SK-N-SH (cell line): ENCODE measurements at regions not wholly inside any gene's neighbourhood (a gene's known extent, or its start where the extent isn't known, plus 50 kb on each side); places are given as distances from the start of the nearest gene placed in this dataset.

ENCODE experiments used
- CTCF ChIA-PET: fragments of 300-600, 350-600 bp; formaldehyde crosslinking; extraction: SDS; loops from one replicate; lab custom pipeline; 2021; lab: Yijun Ruan, JAX
- POLR2A ChIA-PET: fragments of 350-600 bp; sonication (Branson Sonifier 250); formaldehyde crosslinking; extraction: SDS; loops from one replicate; lab custom pipeline; 2020; ENCODE audit warnings: antibody characterized with exemption, inconsistent platforms; lab: Yijun Ruan, JAX
- DNase-seq: peaks from one replicate; pipeline ENCODE4 v3.0.0; 2012
- H2AFZ ChIP-seq: fragments of 200-600 bp; sonication (generic); 2 replicates; pipeline ENCODE4 v1.8.1; 2016; ENCODE audit warnings: antibody characterized with exemption, mild to moderate bottlenecking, low read depth
- H3F3A ChIP-seq: fragments of 200-600 bp; sonication (generic); replicated peaks from 2 replicates; pipeline ENCODE3; 2016; ENCODE audit warnings: antibody characterized with exemption, mild to moderate bottlenecking; ENCODE audit not compliant: insufficient read depth
- H3K27ac ChIP-seq, 2 experiments: fragments of 200-500 bp in 1 of 2; fragments of 200-600 bp in 1 of 2; sonication (Bioruptor generic) in 1 of 2; sonication (generic), shearing (Covaris generic) in 1 of 2; 2 replicates each; pipeline versions ENCODE4 v1.5.1 to v1.6.1; 2014 to 2016; ENCODE audit warnings: low read depth in 2 of 2, inconsistent platforms in 1 of 2, low read length in 1 of 2, mild to moderate bottlenecking in 1 of 2, mixed read lengths in 1 of 2
- H3K27me3 ChIP-seq: fragments of 200-600 bp; sonication (generic), shearing (Covaris generic); 2 replicates; pipeline ENCODE4 v1.6.1; 2016; ENCODE audit warnings: mixed run types; ENCODE audit not compliant: insufficient read depth
- H3K36me3 ChIP-seq, 2 experiments: fragments of 200-500 bp in 1 of 2; fragments of 200-600 bp in 1 of 2; sonication (Bioruptor generic) in 1 of 2; sonication (generic) in 1 of 2; replicated peaks in 1 of 2; 2 replicates each; pipeline versions ENCODE3 to v1.5.1; 2014 to 2016; ENCODE audit warnings: low read length in 1 of 2, mild to moderate bottlenecking in 1 of 2; ENCODE audit not compliant: insufficient read depth in 2 of 2, control insufficient read depth in 1 of 2
- H3K4me1 ChIP-seq, 2 experiments: fragments of 200-500 bp in 1 of 2; fragments of 200-600 bp in 1 of 2; sonication (Bioruptor generic) in 1 of 2; sonication (generic), shearing (Covaris generic) in 1 of 2; 2 replicates each; pipeline versions ENCODE4 v1.5.1 to v1.6.1; 2014 to 2016; ENCODE audit warnings: low read depth in 1 of 2, low read length in 1 of 2, mixed run types in 1 of 2; ENCODE audit not compliant: insufficient read depth in 2 of 2, control insufficient read depth in 1 of 2
- H3K4me2 ChIP-seq: fragments of 200-600 bp; sonication (generic), shearing (Covaris generic); 2 replicates; pipeline ENCODE4 v1.6.1; 2017; ENCODE audit warnings: mixed run types
- H3K4me3 ChIP-seq, 2 experiments: fragments of 200-500 bp in 1 of 2; fragments of 200-600 bp in 1 of 2; sonication (Bioruptor generic) in 1 of 2; sonication (generic), shearing (Covaris generic) in 1 of 2; 2 replicates each; pipeline versions ENCODE4 v1.5.1 to v1.8.1; 2014 to 2016; ENCODE audit warnings: low read depth in 2 of 2, inconsistent platforms in 1 of 2, low read length in 1 of 2, mild to moderate bottlenecking in 1 of 2, mixed read lengths in 1 of 2, moderate library complexity in 1 of 2
- H3K79me2 ChIP-seq: fragments of 200-600 bp; sonication (generic); 2 replicates; pipeline ENCODE4 v1.8.1; 2017; ENCODE audit warnings: mild to moderate bottlenecking; ENCODE audit not compliant: insufficient read depth
- H3K9ac ChIP-seq: fragments of 200-600 bp; sonication (generic); 2 replicates; pipeline ENCODE4 v1.6.1; 2017; ENCODE audit warnings: mixed run types
- H3K9me2 ChIP-seq: fragments of 200-600 bp; sonication (generic); 2 replicates; pipeline ENCODE4 v1.6.1; 2017; ENCODE audit warnings: mixed run types
- H3K9me3 ChIP-seq: fragments of 200-600 bp; sonication (generic); 2 replicates; pipeline ENCODE4 v1.6.1; 2017; ENCODE audit warnings: mixed run types, mild to moderate bottlenecking, moderate library complexity
- H4K20me1 ChIP-seq: fragments of 200-600 bp; sonication (generic); 2 replicates; pipeline ENCODE4 v1.6.1; 2017; ENCODE audit warnings: mild to moderate bottlenecking, mixed run types; ENCODE audit not compliant: insufficient read depth
- CHD2 ChIP-seq: fragments of 150-350 bp; IDR thresholded peaks from 2 replicates; pipeline ENCODE4 v1.6.1; 2018; ENCODE audit warnings: low read length; ENCODE audit not compliant: partially characterized antibody
- ELF1 ChIP-seq: IDR thresholded peaks from 2 replicates; pipeline ENCODE4 v1.4.0; 2012
- EP300 ChIP-seq, 2 experiments: IDR thresholded peaks; 2 replicates each; pipeline versions ENCODE4 v1.4.0 to v1.6.1; 2012; ENCODE audit warnings: borderline replicate concordance in 1 of 2, low read depth in 1 of 2, low read length in 1 of 2
- FOSL2 ChIP-seq: IDR thresholded peaks from 2 replicates; pipeline ENCODE4 v1.4.0; 2012; ENCODE audit warnings: low read depth, mild to moderate bottlenecking, moderate library complexity, borderline replicate concordance
- FOXJ3 ChIP-seq: sonication (generic); formaldehyde crosslinking; IDR thresholded peaks from 2 replicates; pipeline ENCODE4 v1.5.1; 2020; ENCODE audit warnings: mild to moderate bottlenecking, missing genetic modification reagents
- MXI1 ChIP-seq: IDR thresholded peaks from 2 replicates; pipeline ENCODE4 v1.6.1; 2012; ENCODE audit warnings: mild to moderate bottlenecking, low read depth, low read length, improper control_type of control experiment
- NFIC ChIP-seq: IDR thresholded peaks from 2 replicates; pipeline ENCODE4 v1.4.0; 2012; ENCODE audit warnings: borderline replicate concordance
- RCOR1 ChIP-seq: fragments of 150-350 bp; IDR thresholded peaks from 2 replicates; pipeline ENCODE4 v1.6.1; 2017; ENCODE audit warnings: antibody characterized with exemption, low read length
- RFX5 ChIP-seq: IDR thresholded peaks from 2 replicates; pipeline ENCODE4 v1.6.1; 2012; ENCODE audit warnings: mild to moderate bottlenecking, improper control_type of control experiment, low read length
- RXRA ChIP-seq: IDR thresholded peaks from 2 replicates; pipeline ENCODE4 v1.4.0; 2012; ENCODE audit warnings: low read depth, mild to moderate bottlenecking, borderline replicate concordance
- SMC3 ChIP-seq: IDR thresholded peaks from 2 replicates; pipeline ENCODE4 v1.6.1; 2012; ENCODE audit warnings: low read depth, low read length, improper control_type of control experiment
- TAF1 ChIP-seq: IDR thresholded peaks from 2 replicates; pipeline ENCODE4 v1.6.1; 2012; ENCODE audit warnings: low read depth, mild to moderate bottlenecking, low read length, moderate library complexity, borderline replicate concordance
- TCF12 ChIP-seq: IDR thresholded peaks from 2 replicates; pipeline ENCODE4 v1.4.0; 2012
- TEAD4 ChIP-seq: IDR thresholded peaks from 2 replicates; pipeline ENCODE4 v1.4.0; 2012; ENCODE audit warnings: mild to moderate bottlenecking, borderline replicate concordance; ENCODE audit not compliant: insufficient read depth
- YY1 ChIP-seq: IDR thresholded peaks from 2 replicates; pipeline ENCODE4 v1.4.0; 2012; ENCODE audit warnings: low read depth, mild to moderate bottlenecking
- WGBS: methylation state at CpG from one replicate; pipeline ENCODE4 v1.1.6; 2017; ENCODE audit warnings: low lambda C conversion rate; 5-methylcytosine and 5-hydroxymethylcytosine counted together
- TF ChIP-seq, protein P1 (sequence below): IDR thresholded peaks from 2 replicates; pipeline ENCODE4 v1.4.0; 2012; ENCODE audit warnings: low read depth, borderline replicate concordance
- TF ChIP-seq, protein P2 (sequence below): IDR thresholded peaks from 2 replicates; pipeline ENCODE4; 2012
- TF ChIP-seq, protein P3 (sequence below): fragments of 150-350 bp; IDR thresholded peaks from 2 replicates; pipeline ENCODE4 v1.6.1; 2016; ENCODE audit warnings: mild to moderate bottlenecking, low read depth, low read length
- TF ChIP-seq, protein P4 (sequence below): fragments of 150-350 bp; IDR thresholded peaks from 2 replicates; pipeline ENCODE4 v1.6.1; 2017; ENCODE audit warnings: antibody characterized with exemption, low read length, low read depth, borderline replicate concordance

DNA sequence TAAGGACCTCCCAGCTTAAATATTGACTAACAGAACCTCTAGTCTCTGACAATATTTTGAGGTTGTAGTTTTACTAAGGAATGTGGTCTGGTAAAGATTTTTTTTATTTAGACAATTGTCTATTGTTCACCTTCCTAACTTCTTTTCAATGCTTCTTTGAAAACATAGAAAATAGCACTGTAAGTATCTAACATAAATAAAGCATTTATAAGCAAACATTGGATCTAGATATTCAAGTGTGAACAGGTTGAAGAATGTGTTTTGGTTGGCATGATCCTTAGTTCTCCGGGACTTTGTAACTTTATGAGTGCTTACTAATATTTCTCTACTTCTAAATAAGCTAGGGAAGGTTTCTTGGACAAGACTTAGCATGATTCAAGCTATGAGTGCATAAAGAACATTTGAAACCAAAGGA is 285.4 kb upstream of the ARSJ start:
- Histone ChIP-seq H3K4me3 (no peak overlapping the region), H2AFZ (peak overlapping the region; percentile 44; the same call in 1 of the 2 replicates), H3K4me2 (no peak overlapping the region)

More for the DNA sequence above, 285.4 kb upstream of the ARSJ start:
- no peak for DNase-seq
- POLR2A ChIA-PET = no interaction called here
- WGBS = 65% methylated on average over 1 of the region's 1 CpG
- no peak overlapping the region for H3K9ac ChIP-seq
- H3K36me3 ChIP-seq = peaks cover 0 to 3% of the 10 kb centered on the region in 2 experiments
- peaks cover 3 to 11% of the 10 kb centered on the region in 2 experiments; a peak in 3 of 4 replicates for H3K4me1 ChIP-seq
- peaks cover 24% of the 10 kb centered on the region for H3F3A ChIP-seq
- peak overlapping the region in 1 of 2 experiments; percentile 79; a peak in 2 of 4 replicates for H3K27ac ChIP-seq
- TF ChIP-seq TAF1 (no peak), TCF12 (no peak), EP300 (IDR thresholded peaks at IDR 0.05; ENCODE audit: borderline replicate concordance in 1 of 2, low read depth in 1 of 2, low read length in 1 of 2) (no peak), TEAD4 (no peak), NFIC (no peak), FOXJ3 (CRISPR knock-in tag) (no peak), FOSL2 (no peak), RCOR1 (no peak), SMC3 (no peak), ELF1 (no peak), YY1 (no peak), RFX5 (no peak), MXI1 (no peak), CHD2 (no peak), RXRA (no peak)
- TF ChIP-seq, protein P1, sequence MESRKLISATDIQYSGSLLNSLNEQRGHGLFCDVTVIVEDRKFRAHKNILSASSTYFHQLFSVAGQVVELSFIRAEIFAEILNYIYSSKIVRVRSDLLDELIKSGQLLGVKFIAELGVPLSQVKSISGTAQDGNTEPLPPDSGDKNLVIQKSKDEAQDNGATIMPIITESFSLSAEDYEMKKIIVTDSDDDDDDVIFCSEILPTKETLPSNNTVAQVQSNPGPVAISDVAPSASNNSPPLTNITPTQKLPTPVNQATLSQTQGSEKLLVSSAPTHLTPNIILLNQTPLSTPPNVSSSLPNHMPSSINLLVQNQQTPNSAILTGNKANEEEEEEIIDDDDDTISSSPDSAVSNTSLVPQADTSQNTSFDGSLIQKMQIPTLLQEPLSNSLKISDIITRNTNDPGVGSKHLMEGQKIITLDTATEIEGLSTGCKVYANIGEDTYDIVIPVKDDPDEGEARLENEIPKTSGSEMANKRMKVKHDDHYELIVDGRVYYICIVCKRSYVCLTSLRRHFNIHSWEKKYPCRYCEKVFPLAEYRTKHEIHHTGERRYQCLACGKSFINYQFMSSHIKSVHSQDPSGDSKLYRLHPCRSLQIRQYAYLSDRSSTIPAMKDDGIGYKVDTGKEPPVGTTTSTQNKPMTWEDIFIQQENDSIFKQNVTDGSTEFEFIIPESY = no peak
- TF ChIP-seq, protein P2, sequence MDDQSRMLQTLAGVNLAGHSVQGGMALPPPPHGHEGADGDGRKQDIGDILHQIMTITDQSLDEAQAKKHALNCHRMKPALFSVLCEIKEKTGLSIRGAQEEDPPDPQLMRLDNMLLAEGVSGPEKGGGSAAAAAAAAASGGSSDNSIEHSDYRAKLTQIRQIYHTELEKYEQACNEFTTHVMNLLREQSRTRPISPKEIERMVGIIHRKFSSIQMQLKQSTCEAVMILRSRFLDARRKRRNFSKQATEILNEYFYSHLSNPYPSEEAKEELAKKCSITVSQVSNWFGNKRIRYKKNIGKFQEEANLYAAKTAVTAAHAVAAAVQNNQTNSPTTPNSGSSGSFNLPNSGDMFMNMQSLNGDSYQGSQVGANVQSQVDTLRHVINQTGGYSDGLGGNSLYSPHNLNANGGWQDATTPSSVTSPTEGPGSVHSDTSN = no peak
- TF ChIP-seq, protein P3, sequence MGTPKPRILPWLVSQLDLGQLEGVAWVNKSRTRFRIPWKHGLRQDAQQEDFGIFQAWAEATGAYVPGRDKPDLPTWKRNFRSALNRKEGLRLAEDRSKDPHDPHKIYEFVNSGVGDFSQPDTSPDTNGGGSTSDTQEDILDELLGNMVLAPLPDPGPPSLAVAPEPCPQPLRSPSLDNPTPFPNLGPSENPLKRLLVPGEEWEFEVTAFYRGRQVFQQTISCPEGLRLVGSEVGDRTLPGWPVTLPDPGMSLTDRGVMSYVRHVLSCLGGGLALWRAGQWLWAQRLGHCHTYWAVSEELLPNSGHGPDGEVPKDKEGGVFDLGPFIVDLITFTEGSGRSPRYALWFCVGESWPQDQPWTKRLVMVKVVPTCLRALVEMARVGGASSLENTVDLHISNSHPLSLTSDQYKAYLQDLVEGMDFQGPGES = no peak
- TF ChIP-seq, protein P4, sequence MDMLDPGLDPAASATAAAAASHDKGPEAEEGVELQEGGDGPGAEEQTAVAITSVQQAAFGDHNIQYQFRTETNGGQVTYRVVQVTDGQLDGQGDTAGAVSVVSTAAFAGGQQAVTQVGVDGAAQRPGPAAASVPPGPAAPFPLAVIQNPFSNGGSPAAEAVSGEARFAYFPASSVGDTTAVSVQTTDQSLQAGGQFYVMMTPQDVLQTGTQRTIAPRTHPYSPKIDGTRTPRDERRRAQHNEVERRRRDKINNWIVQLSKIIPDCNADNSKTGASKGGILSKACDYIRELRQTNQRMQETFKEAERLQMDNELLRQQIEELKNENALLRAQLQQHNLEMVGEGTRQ = no peak
- TF ChIP-seq, all 33 proteins: peak for 0
- CTCF ChIA-PET = no interaction called here
- H3K79me2 ChIP-seq = no peaks in the 10 kb centered on the region
- H4K20me1 ChIP-seq = no peaks in the 10 kb centered on the region
- H3K9me3 ChIP-seq = no peaks in the 10 kb centered on the region
- no peaks in the 10 kb centered on the region for H3K9me2 ChIP-seq
- no peaks in the 10 kb centered on the region for H3K27me3 ChIP-seq
